KOPT-K1 (cell line): ENCODE measurements at regions not wholly inside any gene's neighbourhood (a gene's known extent, or its start where the extent isn't known, plus 50 kb on each side); places are given as distances from the start of the nearest gene placed in this dataset.
"Not testable (repeated sequence)": the region's sequence is repeated elsewhere in the genome, so short reads cannot be mapped to it uniquely, and the experiment has no call there.

ENCODE experiments used
- H3K27ac ChIP-seq: fragments of 200-600 bp; sonication (generic); 2 replicates; pipeline ENCODE4 v1.5.1; 2016; ENCODE audit warnings: antibody characterized with exemption, mild to moderate bottlenecking, low read depth, low read length; ENCODE audit not compliant: poor library complexity, severe bottlenecking
- H3K36me3 ChIP-seq: fragments of 200-600 bp; sonication (generic); 2 replicates; pipeline ENCODE4 v1.5.1; 2017; ENCODE audit warnings: antibody characterized with exemption, mild to moderate bottlenecking, low read length, moderate library complexity; ENCODE audit not compliant: insufficient read depth
- H3K9me3 ChIP-seq: fragments of 200-600 bp; sonication (generic); 2 replicates; pipeline ENCODE4 v1.5.1; 2017; ENCODE audit warnings: antibody characterized with exemption, low read length, mild to moderate bottlenecking; ENCODE audit not compliant: insufficient read depth, poor library complexity, severe bottlenecking

- H3K9me3 ChIP-seq: no peaks in the 10 kb centered on the region
- no peaks in the 10 kb centered on the region for H3K36me3 ChIP-seq
- no peak overlapping the region for H3K27ac ChIP-seq
Measured at GRCh38 chr11:80719292-80719646, 1278.4 kb upstream of the TENM4 start.

- Histone ChIP-seq H3K9me3 (no peaks in the 10 kb centered on the region), H3K36me3 (no peaks in the 10 kb centered on the region), H3K27ac (no peak overlapping the region)
Measured at GRCh38 chr11:80718611-80719291, 1277.9 kb upstream of the TENM4 start.

DNA sequence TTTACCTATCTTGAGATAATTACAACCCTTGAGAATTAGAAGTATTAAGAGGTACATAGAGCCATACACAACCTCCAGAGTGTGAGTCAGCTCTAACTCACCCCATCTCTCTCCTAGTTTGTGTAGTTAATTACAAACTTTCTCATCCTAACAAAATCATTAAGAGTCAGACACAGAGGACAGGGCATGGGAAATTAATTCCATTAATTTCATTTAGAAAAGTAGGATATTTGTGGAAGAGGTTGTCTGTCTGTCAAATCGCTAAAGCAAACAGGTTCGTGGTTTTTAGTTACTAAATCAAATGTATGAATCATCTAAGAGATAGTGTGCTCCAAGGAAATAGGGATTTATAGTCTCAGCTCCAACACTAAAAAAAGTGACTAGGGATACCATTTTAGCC is 1261.4 kb upstream of the TENM4 start:
- H3K27ac ChIP-seq: no peak overlapping the region
- no peaks in the 10 kb centered on the region for H3K36me3 ChIP-seq

DNA sequence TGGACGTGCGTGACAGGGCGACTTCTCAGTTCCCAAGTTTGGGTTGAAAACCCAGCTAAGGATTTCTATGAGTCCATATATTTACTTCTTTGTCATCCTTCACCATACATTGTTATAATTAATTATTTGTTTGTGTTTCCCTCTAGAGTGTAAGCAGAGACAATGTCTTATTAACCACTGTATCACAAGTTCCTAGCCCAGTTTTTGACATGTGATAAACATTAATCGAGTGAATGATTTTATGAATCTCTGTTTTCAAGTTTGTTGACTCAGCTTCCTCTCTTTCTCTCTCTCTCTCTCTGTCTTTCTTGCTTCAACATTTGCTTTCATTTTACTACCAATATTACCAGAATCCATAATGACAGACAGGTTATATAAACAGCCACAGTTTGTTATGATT is 1259.6 kb upstream of the TENM4 start:
- Histone ChIP-seq H3K27ac (no peak overlapping the region), H3K36me3 (no peaks in the 10 kb centered on the region), H3K9me3 (no peaks in the 10 kb centered on the region)

More for the DNA sequence above, 1261.4 kb upstream of the TENM4 start:
- no peaks in the 10 kb centered on the region for H3K9me3 ChIP-seq

- H3K27ac ChIP-seq, H3K9me3 ChIP-seq, H3K36me3 ChIP-seq: not testable (repeated sequence)
Measured at GRCh38 chr11:80699406-80700177, 1258.8 kb upstream of the TENM4 start.

DNA sequence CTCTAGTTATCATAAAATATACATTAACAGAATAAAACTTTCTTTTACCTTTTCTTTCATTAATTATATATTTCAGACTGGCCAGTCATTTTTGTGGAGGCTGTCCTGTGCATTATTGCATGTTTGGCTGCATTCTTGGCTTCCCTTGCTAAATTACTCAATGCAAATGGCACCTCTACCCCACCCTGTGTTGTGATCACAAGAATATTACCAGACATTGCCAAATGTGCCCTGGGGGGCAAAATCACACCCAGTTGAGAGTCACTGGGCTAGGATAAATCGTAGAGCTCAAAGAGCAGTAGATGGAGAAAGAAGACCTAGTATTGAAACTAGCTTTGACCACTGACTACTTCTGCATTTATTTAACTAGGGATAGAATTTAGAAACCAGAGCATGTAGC is 1257.8 kb upstream of the TENM4 start:
- Histone ChIP-seq H3K9me3 (no peaks in the 10 kb centered on the region), H3K27ac (no peak overlapping the region)

GRCh38 chr11:80694385-80694784 is 1253.6 kb upstream of the TENM4 start:
- no peaks in the 10 kb centered on the region for H3K36me3 ChIP-seq
- no peak overlapping the region for H3K27ac ChIP-seq
- H3K9me3 ChIP-seq: no peaks in the 10 kb centered on the region

More for the DNA sequence above, 1257.8 kb upstream of the TENM4 start:
- H3K36me3 ChIP-seq: no peaks in the 10 kb centered on the region

GRCh38 chr11:80687941-80688340 is 1247.1 kb upstream of the TENM4 start:
- Histone ChIP-seq H3K9me3 (no peaks in the 10 kb centered on the region), H3K36me3 (no peaks in the 10 kb centered on the region), H3K27ac (no peak overlapping the region)

- H3K36me3 ChIP-seq: no peaks in the 10 kb centered on the region
- H3K27ac ChIP-seq: no peak overlapping the region
- H3K9me3 ChIP-seq: no peaks in the 10 kb centered on the region
Measured at GRCh38 chr11:80686889-80687288, 1246.1 kb upstream of the TENM4 start.

GRCh38 chr11:80673566-80673965 is 1232.7 kb upstream of the TENM4 start:
- Histone ChIP-seq H3K27ac (no peak overlapping the region), H3K36me3 (no peaks in the 10 kb centered on the region), H3K9me3 (no peaks in the 10 kb centered on the region)

DNA sequence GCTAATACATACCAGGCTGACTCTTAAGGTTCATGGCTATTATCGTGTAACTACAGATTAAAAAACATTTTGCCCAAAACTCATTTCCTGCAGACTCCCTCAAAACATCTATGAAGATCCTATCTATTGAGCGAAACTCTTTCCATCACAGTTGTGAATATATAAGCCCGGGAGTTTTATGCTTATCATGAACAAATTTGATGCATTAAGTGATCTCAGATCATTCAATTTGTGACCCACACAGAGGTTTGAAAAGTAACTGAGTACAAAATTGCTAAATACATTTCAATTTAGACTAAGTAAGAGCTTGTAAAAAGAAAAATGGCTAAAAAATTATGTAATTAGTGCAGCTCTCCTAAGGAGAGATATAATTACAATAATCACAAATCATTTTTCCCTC is 1228.8 kb upstream of the TENM4 start:
- Histone ChIP-seq H3K27ac (no peak overlapping the region), H3K36me3 (no peaks in the 10 kb centered on the region), H3K9me3 (no peaks in the 10 kb centered on the region)

GRCh38 chr11:80668039-80668438 is 1227.2 kb upstream of the TENM4 start:
- Histone ChIP-seq H3K27ac (no peak overlapping the region), H3K9me3 (no peaks in the 10 kb centered on the region), H3K36me3 (no peaks in the 10 kb centered on the region)

GRCh38 chr11:80655834-80656233 is 1215.0 kb upstream of the TENM4 start:
- H3K27ac ChIP-seq: no peak overlapping the region
- no peaks in the 10 kb centered on the region for H3K36me3 ChIP-seq
- no peaks in the 10 kb centered on the region for H3K9me3 ChIP-seq

DNA sequence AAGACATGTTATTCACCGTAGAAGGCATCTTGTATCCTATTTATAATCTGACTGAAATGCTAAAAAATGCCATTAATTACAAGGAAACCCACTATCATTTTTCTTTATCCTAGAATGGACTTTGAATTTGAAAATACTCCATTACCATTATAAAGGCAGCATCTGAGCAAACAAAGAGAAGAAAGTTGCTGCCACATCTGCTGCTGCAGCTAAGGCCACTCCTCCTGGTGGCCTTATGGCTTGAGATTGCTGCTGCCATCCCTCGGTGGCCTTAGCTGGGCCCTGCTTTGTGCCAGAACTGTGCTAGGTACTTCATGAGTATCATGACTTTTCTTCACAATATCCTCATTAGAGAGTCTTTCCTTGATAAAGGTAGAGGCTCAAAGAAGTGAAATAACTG is 1210.1 kb upstream of the TENM4 start:
- H3K27ac ChIP-seq: no peak overlapping the region

DNA sequence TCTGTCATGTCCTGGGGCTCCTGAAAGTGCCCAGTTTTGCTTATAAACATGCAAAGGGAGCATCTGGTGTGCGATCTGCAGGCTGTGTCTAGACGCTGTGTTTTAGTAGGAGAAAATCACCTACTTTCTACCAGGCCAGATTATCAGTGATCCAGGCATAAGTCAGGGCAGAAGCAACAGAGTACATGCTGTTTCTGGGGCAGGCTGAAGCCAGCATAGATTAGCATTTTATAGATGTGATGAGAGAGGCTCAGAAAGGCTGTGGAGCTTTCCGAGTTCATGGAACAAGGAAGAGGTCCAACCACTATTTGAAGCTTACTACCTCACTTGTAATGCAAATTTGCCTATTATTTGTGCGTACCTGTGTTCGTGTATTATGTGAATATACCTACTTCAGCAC is 1208.4 kb upstream of the TENM4 start:
- no peak overlapping the region for H3K27ac ChIP-seq
- no peaks in the 10 kb centered on the region for H3K9me3 ChIP-seq
- no peaks in the 10 kb centered on the region for H3K36me3 ChIP-seq

More for the DNA sequence above, 1210.1 kb upstream of the TENM4 start:
- no peaks in the 10 kb centered on the region for H3K36me3 ChIP-seq
- no peaks in the 10 kb centered on the region for H3K9me3 ChIP-seq

DNA sequence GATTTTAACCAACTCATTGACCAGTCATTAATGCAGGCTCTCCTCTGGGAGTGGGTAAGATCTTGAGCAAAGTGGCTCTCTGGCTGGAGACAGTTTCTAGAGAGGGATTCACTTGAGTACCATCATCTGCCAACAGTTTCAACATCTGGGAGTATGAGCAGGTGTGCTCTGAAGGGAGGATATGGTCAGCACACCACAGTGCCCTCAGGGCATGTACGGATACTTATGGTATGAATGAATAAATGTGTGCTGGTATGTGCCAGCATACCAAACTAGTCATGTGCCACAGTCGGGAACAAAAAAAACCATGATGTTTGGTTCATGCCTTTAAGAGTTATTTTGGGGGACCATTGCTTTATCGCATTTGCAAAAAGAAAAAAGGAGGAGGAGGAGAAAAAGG is 1197.5 kb upstream of the TENM4 start:
- H3K9me3 ChIP-seq: no peaks in the 10 kb centered on the region
- no peaks in the 10 kb centered on the region for H3K36me3 ChIP-seq
- no peak overlapping the region for H3K27ac ChIP-seq
